PC-3 (cell line): ENCODE measurements at regions not wholly inside any gene's neighbourhood (a gene's known extent, or its start where the extent isn't known, plus 50 kb on each side); places are given as distances from the start of the nearest gene placed in this dataset.

Experiments used
- ATAC-seq: fragments of 200-7000 bp; cut with Tn5 transposase; 2 replicates; pipeline ENCODE4 v1.9.1; 2020; ENCODE audit warnings: mild to moderate bottlenecking, moderate library complexity
- BruUV-seq: library from RNA; stranded (reverse); fragments of 400-500 nt; replicated peaks from 2 replicates; lab custom pipeline; 2021; lab: Mats Ljungman, UMichigan
- CTCF ChIA-PET: fragments of 300-600 bp; sonication (Branson Sonifier 250); formaldehyde crosslinking; loops from one replicate; lab custom pipeline; 2022; ENCODE audit warnings: antibody characterized with exemption; lab: Charles Lee
- POLR2A ChIA-PET: fragments of 300-600 bp; sonication (Branson Sonifier 250); formaldehyde crosslinking; loops from one replicate; lab custom pipeline; 2022; ENCODE audit warnings: antibody characterized with exemption; ENCODE audit not compliant: unreplicated experiment; lab: Charles Lee
- DNase-seq: peaks from one replicate; pipeline ENCODE4 v3.0.0-alpha.2; 2015
- H2AFZ ChIP-seq: fragments of 300-600 bp; sonication (generic); 2 replicates; pipeline ENCODE4 v1.6.0; 2016; ENCODE audit warnings: antibody characterized with exemption, low read length
- H3F3A ChIP-seq: fragments of 300-600 bp; sonication (generic); one replicate; pipeline ENCODE4 v1.6.0; 2017; ENCODE audit warnings: antibody characterized with exemption, low read length, control low read depth, mild to moderate bottlenecking; ENCODE audit not compliant: unreplicated experiment
- H3K27ac ChIP-seq: fragments of 300-600 bp; sonication (generic); 2 replicates; pipeline ENCODE4 v1.5.1; 2016; ENCODE audit warnings: mild to moderate bottlenecking, low read length
- H3K27me3 ChIP-seq: fragments of 300-600 bp; sonication (generic); 2 replicates; pipeline ENCODE4 v1.6.1; 2016; ENCODE audit warnings: low read length, mixed read lengths
- H3K36me3 ChIP-seq: fragments of 300-600 bp; sonication (generic); 2 replicates; pipeline ENCODE4 v1.6.1; 2016; ENCODE audit warnings: low read depth, mixed run types, low read length, mixed read lengths
- H3K4me1 ChIP-seq: fragments of 300-600 bp; sonication (generic); 2 replicates; pipeline ENCODE4 v1.5.1; 2016; ENCODE audit warnings: low read length; ENCODE audit not compliant: insufficient read depth
- H3K4me2 ChIP-seq: fragments of 300-600 bp; sonication (generic); 2 replicates; pipeline ENCODE4 v1.6.0; 2016; ENCODE audit warnings: low read length
- H3K4me3 ChIP-seq: fragments of 300-600 bp; sonication (generic); 2 replicates; pipeline ENCODE4 v1.5.1; 2016; ENCODE audit warnings: mild to moderate bottlenecking, low read length, mixed read lengths
- H3K79me2 ChIP-seq: fragments of 300-600 bp; sonication (generic); 2 replicates; pipeline ENCODE4 v1.6.1; 2017; ENCODE audit warnings: low read length, mixed read lengths
- H3K9ac ChIP-seq: fragments of 300-600 bp; sonication (generic); 2 replicates; pipeline ENCODE4 v1.6.0; 2016; ENCODE audit warnings: mild to moderate bottlenecking, low read length
- H3K9me2 ChIP-seq: fragments of 300-600 bp; sonication (generic); replicated peaks from 2 replicates; pipeline ENCODE4 v1.6.1; 2016; ENCODE audit warnings: mixed run types, low read length, mixed read lengths
- H3K9me3 ChIP-seq: fragments of 300-600 bp; sonication (generic); 2 replicates; pipeline ENCODE4 v1.6.1; 2016; ENCODE audit warnings: low read length, mixed read lengths
- H4K20me1 ChIP-seq: fragments of 300-600 bp; sonication (generic); 2 replicates; pipeline ENCODE4 v1.6.1; 2016; ENCODE audit warnings: low read length, mixed read lengths
- CTCF ChIP-seq: fragments of 300-600 bp; sonication (generic); conservative IDR thresholded peaks from 2 replicates; pipeline ENCODE4 v1.5.1; 2017; ENCODE audit warnings: antibody characterized with exemption, low read depth, mild to moderate bottlenecking, low read length
- EZH2 ChIP-seq: fragments of 300-600 bp; sonication (generic); IDR thresholded peaks from one replicate; pipeline ENCODE4 v1.6.1; 2017; ENCODE audit warnings: antibody characterized with exemption, mild to moderate bottlenecking, low read length; ENCODE audit not compliant: unreplicated experiment
- EZH2phosphoT487 ChIP-seq: fragments of 300-600 bp; sonication (generic); IDR thresholded peaks from 2 replicates; pipeline ENCODE4 v1.6.1; 2018; ENCODE audit warnings: mild to moderate bottlenecking, antibody characterized with exemption, low read length, borderline replicate concordance
- intact Hi-C: fragments of 100-400 bp; cut with micrococcal nuclease; formaldehyde crosslinking; loops from 2 replicates; pipeline ENCODE4 v1.9.0; 2023

GRCh38 chr11:123330948-123331347 lies 99.1 kb upstream of the GRAMD1B start:
- intact Hi-C loops = no loop called here
- Histone ChIP-seq H2AFZ (no peak overlapping the region), H3F3A (no peaks in the 10 kb centered on the region), H3K27ac (no peak overlapping the region), H3K9me3 (no peaks in the 10 kb centered on the region), H4K20me1 (no peaks in the 10 kb centered on the region), H3K4me2 (no peak overlapping the region), H3K9me2 (no peaks in the 10 kb centered on the region), H3K4me3 (no peak overlapping the region), H3K36me3 (no peaks in the 10 kb centered on the region), H3K79me2 (no peaks in the 10 kb centered on the region), H3K9ac (no peak overlapping the region), H3K27me3 (peaks cover 19% of the 10 kb centered on the region), H3K4me1 (no peaks in the 10 kb centered on the region)
- ATAC-seq (no peak), DNase-seq (no peak)
- BruUV-seq = no TSS peak
- POLR2A ChIA-PET = no interaction called here
- TF ChIP-seq EZH2 = no peak
- TF ChIP-seq CTCF = no peak
- TF ChIP-seq EZH2phosphoT487 = no peak
- CTCF ChIA-PET = interaction anchor here (0.7 kb wide), 1 partner anchor 39 kb away, joined by 4 read pairs; no protein-coding TSS in a partner anchor

DNA sequence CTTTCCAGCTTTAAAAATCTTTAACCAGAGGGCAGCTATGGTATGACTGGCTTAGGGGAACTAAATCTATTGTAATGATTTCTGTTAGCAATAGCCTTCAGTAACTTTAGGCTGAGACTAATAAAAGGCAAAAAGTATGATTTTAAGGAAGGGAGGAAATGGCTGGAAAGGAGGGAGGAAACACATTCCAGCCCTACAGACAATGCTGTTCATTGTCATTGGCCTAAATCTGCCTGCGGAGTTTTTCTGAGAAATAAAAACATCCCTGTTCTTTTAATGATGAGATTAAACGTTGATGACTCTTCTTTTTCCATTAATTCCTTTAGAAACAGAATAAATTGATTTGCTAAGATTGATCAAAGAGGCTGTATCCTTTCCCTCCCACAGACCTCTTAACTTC lies 99.6 kb upstream of the GRAMD1B start:
- no peaks in the 10 kb centered on the region for H3F3A ChIP-seq
- no peaks in the 10 kb centered on the region for H3K9me3 ChIP-seq
- BruUV-seq = no TSS peak
- CTCF ChIA-PET = interaction anchor here (0.7 kb wide), 1 partner anchor 38 kb away, joined by 4 read pairs; no protein-coding TSS in a partner anchor
- intact Hi-C loops = no loop called here
- no peaks in the 10 kb centered on the region for H4K20me1 ChIP-seq
- H3K4me2 ChIP-seq = no peak overlapping the region
- peaks cover 19% of the 10 kb centered on the region for H3K27me3 ChIP-seq
- H3K4me3 ChIP-seq = no peak overlapping the region
- TF ChIP-seq EZH2phosphoT487 (no peak), CTCF (no peak), EZH2 (no peak)
- DNase-seq (no peak), ATAC-seq (no peak)
- H3K79me2 ChIP-seq = no peaks in the 10 kb centered on the region
- H3K9ac ChIP-seq = no peak overlapping the region
- H3K36me3 ChIP-seq = no peaks in the 10 kb centered on the region
- no peak overlapping the region for H2AFZ ChIP-seq
- no peaks in the 10 kb centered on the region for H3K9me2 ChIP-seq
- no peak overlapping the region for H3K27ac ChIP-seq
- no peaks in the 10 kb centered on the region for H3K4me1 ChIP-seq
- POLR2A ChIA-PET = no interaction called here

DNA sequence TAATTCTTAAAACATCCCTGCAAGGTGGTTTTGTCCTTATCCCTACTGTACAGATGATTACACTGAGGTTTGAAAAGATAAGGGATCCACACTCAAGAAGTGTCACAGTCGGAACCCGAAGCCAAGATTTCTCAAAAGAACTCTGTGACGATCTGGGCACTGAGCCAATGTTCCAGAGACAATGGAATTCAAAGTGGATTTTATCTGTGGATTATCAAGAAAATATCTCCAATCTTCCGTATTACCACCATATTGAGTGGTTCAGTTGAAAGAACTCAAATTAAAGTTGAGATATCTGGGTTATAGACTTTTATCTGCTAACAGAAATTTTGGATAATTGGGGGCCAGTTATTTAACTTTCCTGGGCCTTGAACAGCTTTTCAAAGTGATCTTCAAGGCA lies 100.0 kb upstream of the GRAMD1B start:
- TF ChIP-seq CTCF (no peak), EZH2phosphoT487 (no peak), EZH2 (no peak)
- H2AFZ ChIP-seq = no peak overlapping the region
- ChIA-PET POLR2A (no interaction called here), CTCF (no interaction called here)
- H4K20me1 ChIP-seq = no peaks in the 10 kb centered on the region
- H3K27ac ChIP-seq = no peak overlapping the region
- no peaks in the 10 kb centered on the region for H3K9me3 ChIP-seq
- H3K79me2 ChIP-seq = no peaks in the 10 kb centered on the region
- no peak for ATAC-seq
- H3F3A ChIP-seq = no peaks in the 10 kb centered on the region
- no peak overlapping the region for H3K4me3 ChIP-seq
- no peaks in the 10 kb centered on the region for H3K36me3 ChIP-seq
- intact Hi-C loops = no loop called here
- DNase-seq = no peak
- H3K4me1 ChIP-seq = no peaks in the 10 kb centered on the region
- H3K9ac ChIP-seq = no peak overlapping the region
- no peaks in the 10 kb centered on the region for H3K9me2 ChIP-seq
- no TSS peak for BruUV-seq
- peaks cover 19% of the 10 kb centered on the region for H3K27me3 ChIP-seq
- no peak overlapping the region for H3K4me2 ChIP-seq
